ENCODE measurements at regions not wholly inside any gene's neighbourhood (a gene's known extent, or its start where the extent isn't known, plus 50 kb on each side); places are given as distances from the start of the nearest gene placed in this dataset.

- no peak for TF ChIP-seq POLR2A (IDR thresholded peaks at IDR 0.05)
- TF ChIP-seq CTCF (IDR thresholded peaks at IDR 0.05), result no peak
- Histone ChIP-seq H3K27me3 (no peaks in the 10 kb centered on the region), H3K4me3 (no peak overlapping the region), H3K36me3 (replicated peaks in 1 of 2) (no peaks in the 10 kb centered on the region), H3K9me3 (replicated peaks in 1 of 3) (no peaks in the 10 kb centered on the region), H3K27ac (no peak overlapping the region), H3K4me1 (replicated peaks in 1 of 2) (peaks cover 0 to 12% of the 10 kb centered on the region in 2 donors)
- peak in 1 of 7 donors; percentile 23 for DNase-seq
- intact Hi-C loops (cut with DNase I), result no loop called here
- WGBS, 4 donors, result 29 to 63% (median 46%) methylated on average over 1 of the region's 1 CpG
These were observed 55.3 kb upstream of the PRELP start for GRCh38 chr1:203420263-203420662.

DNA sequence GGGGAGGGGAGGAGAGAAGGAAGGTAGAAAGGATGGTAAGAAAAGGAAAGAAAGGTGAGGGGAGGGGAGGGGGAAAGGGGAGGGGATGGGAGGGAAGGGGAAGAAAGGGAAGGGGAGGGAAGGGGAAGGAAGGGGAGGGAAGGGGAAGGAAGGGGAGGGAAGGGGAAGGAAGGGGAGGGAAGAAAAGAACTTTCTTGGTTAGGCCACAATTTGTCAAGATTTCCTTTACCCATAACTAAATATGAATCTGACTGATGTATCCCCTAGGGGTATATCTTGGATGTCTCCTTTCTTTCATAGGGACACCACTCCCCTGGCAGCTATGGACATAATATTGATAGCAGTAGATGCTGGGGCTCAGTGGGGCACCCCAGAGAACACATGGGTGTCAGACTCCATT, 54.4 kb upstream of the PRELP start:
- no peak overlapping the region for H3K27ac ChIP-seq
- intact Hi-C loops (cut with DNase I), result no loop called here
- no peak overlapping the region for H3K4me3 ChIP-seq
- peaks cover 0 to 20% of the 10 kb centered on the region in 2 donors for H3K4me1 ChIP-seq (replicated peaks in 1 of 2)
- H3K9me3 ChIP-seq (replicated peaks in 1 of 3), result no peaks in the 10 kb centered on the region
- H3K36me3 ChIP-seq (replicated peaks in 1 of 2), result no peaks in the 10 kb centered on the region
- DNase-seq, result no peak
- TF ChIP-seq CTCF (IDR thresholded peaks at IDR 0.05) (no peak), POLR2A (IDR thresholded peaks at IDR 0.05) (no peak)
- H3K27me3 ChIP-seq, result no peaks in the 10 kb centered on the region

GRCh38 chr1:203422116-203422515, 53.5 kb upstream of the PRELP start:
- intact Hi-C loops (cut with DNase I), result no loop called here
- H3K9me3 ChIP-seq (replicated peaks in 1 of 3), result no peaks in the 10 kb centered on the region
- H3K36me3 ChIP-seq (replicated peaks in 1 of 2), result no peaks in the 10 kb centered on the region
- 86 to 93% (median 92%) methylated on average over 6 of the region's 6 CpGs for WGBS, 4 donors
- H3K4me1 ChIP-seq (replicated peaks in 1 of 2), result peaks cover 0 to 21% of the 10 kb centered on the region in 2 donors
- no peak for DNase-seq
- no peak for TF ChIP-seq CTCF (IDR thresholded peaks at IDR 0.05)
- TF ChIP-seq POLR2A (IDR thresholded peaks at IDR 0.05), result no peak
- H3K4me3 ChIP-seq, result no peak overlapping the region
- no peaks in the 10 kb centered on the region for H3K27me3 ChIP-seq
- H3K27ac ChIP-seq, result no peak overlapping the region

- no peak for DNase-seq
- peaks cover 0 to 21% of the 10 kb centered on the region in 2 donors for H3K4me1 ChIP-seq (replicated peaks in 1 of 2)
- 82 to 93% (median 87%) methylated on average over 2 of the region's 2 CpGs for WGBS, 4 donors
- no peaks in the 10 kb centered on the region for H3K9me3 ChIP-seq (replicated peaks in 1 of 3)
- no peaks in the 10 kb centered on the region for H3K36me3 ChIP-seq (replicated peaks in 1 of 2)
- TF ChIP-seq CTCF (IDR thresholded peaks at IDR 0.05), result no peak
- no peak for TF ChIP-seq POLR2A (IDR thresholded peaks at IDR 0.05)
- H3K27ac ChIP-seq, result no peak overlapping the region
- no peaks in the 10 kb centered on the region for H3K27me3 ChIP-seq
- intact Hi-C loops (cut with DNase I), result no loop called here
- no peak overlapping the region for H3K4me3 ChIP-seq
These were observed 53.0 kb upstream of the PRELP start for GRCh38 chr1:203422656-203423055.

All from adrenal gland (tissue), 9 donors.